ENCODE measurements at regions not wholly inside any gene's neighbourhood (a gene's known extent, or its start where the extent isn't known, plus 50 kb on each side); places are given as distances from the start of the nearest gene placed in this dataset.

- no peak overlapping the region for H3K4me3 ChIP-seq (ENCODE audit: low read depth, low read length)
- no peak for DNase-seq (ENCODE audit: low read depth, low spot score)
- TF ChIP-seq CTCF (IDR thresholded peaks at IDR 0.05; ENCODE audit: low read depth, low read length) = no peak
- in situ Hi-C loops (cut with HindIII; ENCODE audit: low sequenced_read_pairs) = no loop called here
Measured at GRCh38 chr9:84163052-84163650, 177.4 kb downstream of the SLC28A3 start.

GRCh38 chr9:84166891-84167290, 173.7 kb downstream of the SLC28A3 start:
- in situ Hi-C loops (cut with HindIII; ENCODE audit: low sequenced_read_pairs) = no loop called here
- no peak for DNase-seq (ENCODE audit: low read depth, low spot score)
- no peak for TF ChIP-seq CTCF (IDR thresholded peaks at IDR 0.05; ENCODE audit: low read depth, low read length)
- H3K4me3 ChIP-seq (ENCODE audit: low read depth, low read length) = no peak overlapping the region

- DNase-seq (ENCODE audit: low read depth, low spot score) = peak; percentile 47
- TF ChIP-seq CTCF (IDR thresholded peaks at IDR 0.05; ENCODE audit: low read depth, low read length) = no peak
- no peak overlapping the region for H3K4me3 ChIP-seq (ENCODE audit: low read depth, low read length)
- in situ Hi-C loops (cut with HindIII; ENCODE audit: low sequenced_read_pairs) = no loop called here
Measured at GRCh38 chr9:84169240-84169639, 171.3 kb downstream of the SLC28A3 start.

DNA sequence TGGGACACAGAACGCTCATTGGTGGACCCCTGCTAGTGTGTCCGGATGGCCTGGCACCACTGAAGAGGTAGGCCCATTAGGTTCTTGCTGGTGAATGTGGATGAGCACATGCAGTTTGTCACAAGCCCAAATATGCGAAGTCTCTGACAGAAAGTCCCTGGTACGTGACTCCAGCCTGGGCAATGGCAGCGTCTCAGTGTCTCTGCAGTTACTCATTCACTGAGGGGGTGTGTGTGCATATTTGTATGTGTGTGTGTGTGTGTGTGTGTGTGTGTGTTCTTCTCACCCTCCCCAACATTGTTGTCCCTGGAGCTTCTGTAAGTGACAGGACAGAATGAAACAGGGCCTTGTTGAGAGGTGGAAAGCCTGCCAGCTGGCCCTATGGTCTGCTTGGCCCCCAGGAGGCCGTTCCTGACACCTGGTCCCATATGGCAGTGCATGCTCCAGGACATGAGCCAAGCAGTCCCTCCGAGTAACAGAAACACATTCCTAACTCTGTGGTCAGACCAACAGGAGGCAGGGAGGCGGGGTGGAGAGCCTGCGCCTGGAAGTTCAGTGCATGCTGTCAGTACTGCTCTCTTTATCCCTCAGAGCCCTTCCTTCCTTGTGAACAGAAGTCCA, 169.9 kb downstream of the SLC28A3 start:
- TF ChIP-seq CTCF (IDR thresholded peaks at IDR 0.05; ENCODE audit: low read depth, low read length) = no peak
- DNase-seq (ENCODE audit: low read depth, low spot score) = peak; percentile 96
- no peak overlapping the region for H3K4me3 ChIP-seq (ENCODE audit: low read depth, low read length)
- in situ Hi-C loops (cut with HindIII; ENCODE audit: low sequenced_read_pairs) = no loop called here

GRCh38 chr9:84173961-84174360, 166.6 kb downstream of the SLC28A3 start:
- no peak overlapping the region for H3K4me3 ChIP-seq (ENCODE audit: low read depth, low read length)
- no peak for TF ChIP-seq CTCF (IDR thresholded peaks at IDR 0.05; ENCODE audit: low read depth, low read length)
- in situ Hi-C loops (cut with HindIII; ENCODE audit: low sequenced_read_pairs) = no loop called here
- no peak for DNase-seq (ENCODE audit: low read depth, low spot score)

DNA sequence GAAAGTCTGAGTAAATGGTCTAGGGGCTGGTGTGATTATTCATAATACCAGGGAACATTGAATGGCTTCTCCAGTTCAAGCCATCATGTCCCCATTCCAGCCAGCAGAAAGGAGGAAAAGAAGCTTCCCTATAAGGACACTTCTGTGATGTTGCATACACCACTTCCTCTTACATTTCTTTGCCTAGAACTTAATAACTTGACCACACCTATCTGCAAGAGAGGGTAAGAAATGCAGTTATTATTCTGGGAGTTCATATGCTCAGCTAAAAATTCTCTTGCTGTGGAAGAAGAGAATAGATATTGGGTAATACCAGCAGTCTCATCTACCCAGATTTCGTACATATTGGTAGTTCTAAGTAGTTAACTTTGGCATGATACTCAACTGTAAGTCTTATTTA, 166.1 kb downstream of the SLC28A3 start:
- H3K4me3 ChIP-seq (ENCODE audit: low read depth, low read length) = no peak overlapping the region
- no peak for TF ChIP-seq CTCF (IDR thresholded peaks at IDR 0.05; ENCODE audit: low read depth, low read length)
- DNase-seq (ENCODE audit: low read depth, low spot score) = no peak
- in situ Hi-C loops (cut with HindIII; ENCODE audit: low sequenced_read_pairs) = no loop called here

All from astrocyte of the spinal cord (primary cell).